ENCODE measurements at regions not wholly inside any gene's neighbourhood (a gene's known extent, or its start where the extent isn't known, plus 50 kb on each side); places are given as distances from the start of the nearest gene placed in this dataset.

DNA sequence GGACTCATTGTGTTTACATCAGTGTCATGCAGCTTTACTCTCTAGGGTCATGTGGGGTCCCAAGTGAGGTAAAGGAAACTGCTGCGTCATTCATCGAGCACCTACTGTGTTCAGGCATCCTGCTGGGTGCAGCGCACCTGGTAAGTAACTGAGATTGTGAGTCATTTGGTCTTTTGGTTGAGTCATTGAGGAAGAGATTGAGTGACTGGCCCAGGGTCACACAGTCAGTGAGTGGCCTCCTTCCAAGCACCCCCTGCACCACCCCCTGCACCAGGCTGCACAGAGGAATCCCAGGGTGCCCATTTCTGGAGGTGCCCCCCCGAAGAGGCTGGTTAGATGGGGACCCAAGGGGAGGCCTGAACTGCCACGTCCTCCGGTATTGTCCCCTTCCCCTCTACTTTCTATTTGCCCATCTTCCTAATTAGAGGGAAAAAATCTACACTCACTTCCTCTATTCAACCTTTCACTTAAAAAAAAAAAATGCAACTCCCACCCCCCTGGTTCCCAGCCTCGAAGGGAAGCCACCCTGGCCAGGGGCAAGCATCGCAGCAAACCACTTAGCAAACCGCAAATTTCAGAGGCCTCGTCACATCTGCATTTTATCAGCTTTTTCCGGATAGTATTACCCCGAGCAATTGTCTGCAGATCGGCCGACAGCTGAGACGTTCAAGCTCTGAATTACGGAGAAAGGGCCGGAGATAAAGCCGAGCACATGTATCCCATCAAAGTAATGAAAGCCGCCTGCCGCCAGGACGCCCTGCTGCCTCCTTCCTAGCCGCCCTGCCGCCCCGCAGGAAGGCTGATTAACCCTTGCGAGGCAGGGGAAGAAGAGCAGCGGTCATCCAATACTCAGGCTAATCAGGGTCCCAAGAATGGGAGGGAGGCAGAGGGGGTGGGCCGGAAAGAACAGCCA is 96.3 kb upstream of the MSX1 start:
- ATAC-seq (peak; percentile 97), DNase-seq (peak; percentile 46)
- H3K27ac Mint-ChIP-seq = peak overlapping the region; percentile 62
- H3K36me3 Mint-ChIP-seq (ENCODE audit: low read depth) = peaks cover 6% of the 10 kb centered on the region
- peak overlapping the region; percentile 61 for H3K4me3 Mint-ChIP-seq
- peaks cover 3% of the 10 kb centered on the region for H3K27me3 Mint-ChIP-seq
- peaks cover 14% of the 10 kb centered on the region for H3K4me1 Mint-ChIP-seq
- H3K9me3 Mint-ChIP-seq = peaks cover 9% of the 10 kb centered on the region

- H3K27ac Mint-ChIP-seq = no peak overlapping the region
- ATAC-seq (no peak), DNase-seq (no peak)
- peaks cover 6% of the 10 kb centered on the region for H3K36me3 Mint-ChIP-seq (ENCODE audit: low read depth)
- no peak overlapping the region for H3K4me3 Mint-ChIP-seq
- peaks cover 7% of the 10 kb centered on the region for H3K9me3 Mint-ChIP-seq
- peaks cover 14% of the 10 kb centered on the region for H3K4me1 Mint-ChIP-seq
- peaks cover 3% of the 10 kb centered on the region for H3K27me3 Mint-ChIP-seq
Observed at GRCh38 chr4:4762300-4762699, 97.2 kb upstream of the MSX1 start.

DNA sequence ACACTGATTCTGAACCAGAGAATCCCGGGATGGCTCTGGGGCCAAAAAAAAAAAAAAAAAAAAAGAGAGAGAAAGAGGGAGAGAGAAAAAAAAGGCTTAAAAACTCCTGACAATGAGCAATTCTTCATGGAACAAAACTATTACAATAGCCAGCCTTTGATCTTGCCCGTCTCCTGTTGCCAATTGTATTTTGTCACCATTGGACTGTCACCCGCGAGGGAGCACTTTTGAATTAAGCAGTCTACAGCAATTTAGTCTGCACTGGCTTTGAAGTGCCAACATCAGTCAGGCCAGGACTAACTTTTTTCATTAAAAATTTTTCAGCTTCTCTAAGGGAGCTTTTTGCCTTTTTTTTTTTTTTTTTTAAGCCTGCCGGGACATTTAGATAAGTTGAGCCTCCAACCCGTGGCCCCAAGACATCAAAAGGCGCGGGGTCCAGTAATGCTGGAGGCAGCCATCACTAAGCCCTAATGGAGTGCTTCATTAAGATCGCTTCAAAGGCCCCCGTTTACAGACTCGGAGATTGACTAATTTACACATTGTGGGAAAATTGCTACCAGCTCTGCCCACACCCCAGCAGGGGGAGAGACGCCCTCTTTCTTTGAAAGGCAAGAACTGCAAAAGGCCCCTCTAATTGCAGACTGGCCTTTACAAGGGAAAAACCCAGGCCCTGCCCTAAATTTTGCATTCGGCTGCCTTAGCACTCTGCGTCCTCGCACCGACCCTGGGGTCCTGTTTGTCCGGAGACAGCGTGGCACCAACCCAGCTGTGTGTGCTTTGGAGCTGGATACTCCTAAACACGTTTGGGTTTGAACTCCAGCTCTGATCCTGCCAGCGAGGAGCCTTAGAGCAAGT is 98.1 kb upstream of the MSX1 start:
- Mint-ChIP-seq H3K27me3 (peaks cover 3% of the 10 kb centered on the region), H3K36me3 (ENCODE audit: low read depth) (peaks cover 6% of the 10 kb centered on the region), H3K4me1 (peaks cover 14% of the 10 kb centered on the region), H3K4me3 (no peak overlapping the region), H3K9me3 (peaks cover 5% of the 10 kb centered on the region), H3K27ac (no peak overlapping the region)
- ATAC-seq (no peak), DNase-seq (no peak)

GRCh38 chr4:4759883-4760282 is 99.6 kb upstream of the MSX1 start:
- Mint-ChIP-seq H3K4me3 (no peak overlapping the region), H3K27ac (no peak overlapping the region), H3K4me1 (peaks cover 14% of the 10 kb centered on the region), H3K36me3 (ENCODE audit: low read depth) (peaks cover 6% of the 10 kb centered on the region), H3K27me3 (peaks cover 3% of the 10 kb centered on the region), H3K9me3 (peaks cover 5% of the 10 kb centered on the region)
- ATAC-seq (no peak), DNase-seq (no peak)

- Mint-ChIP-seq H3K4me1 (peaks cover 12% of the 10 kb centered on the region), H3K4me3 (no peak overlapping the region), H3K27ac (no peak overlapping the region), H3K9me3 (peaks cover under 1% of the 10 kb centered on the region), H3K27me3 (no peaks in the 10 kb centered on the region), H3K36me3 (ENCODE audit: low read depth) (peaks cover 2% of the 10 kb centered on the region)
- DNase-seq (no peak), ATAC-seq (no peak)
Observed at GRCh38 chr4:4759232-4759631, 100.2 kb upstream of the MSX1 start.

GRCh38 chr4:4758681-4759080 is 100.8 kb upstream of the MSX1 start:
- DNase-seq (no peak), ATAC-seq (no peak)
- Mint-ChIP-seq H3K27me3 (no peaks in the 10 kb centered on the region), H3K4me3 (no peak overlapping the region), H3K27ac (no peak overlapping the region), H3K36me3 (ENCODE audit: low read depth) (no peaks in the 10 kb centered on the region), H3K9me3 (no peaks in the 10 kb centered on the region), H3K4me1 (peaks cover 11% of the 10 kb centered on the region)

- Mint-ChIP-seq H3K4me1 (no peaks in the 10 kb centered on the region), H3K9me3 (no peaks in the 10 kb centered on the region), H3K36me3 (ENCODE audit: low read depth) (no peaks in the 10 kb centered on the region), H3K27me3 (peaks cover 9% of the 10 kb centered on the region), H3K4me3 (no peak overlapping the region), H3K27ac (no peak overlapping the region)
- DNase-seq (no peak), ATAC-seq (no peak)
Observed at GRCh38 chr4:4755306-4755705, 104.2 kb upstream of the MSX1 start.

DNA sequence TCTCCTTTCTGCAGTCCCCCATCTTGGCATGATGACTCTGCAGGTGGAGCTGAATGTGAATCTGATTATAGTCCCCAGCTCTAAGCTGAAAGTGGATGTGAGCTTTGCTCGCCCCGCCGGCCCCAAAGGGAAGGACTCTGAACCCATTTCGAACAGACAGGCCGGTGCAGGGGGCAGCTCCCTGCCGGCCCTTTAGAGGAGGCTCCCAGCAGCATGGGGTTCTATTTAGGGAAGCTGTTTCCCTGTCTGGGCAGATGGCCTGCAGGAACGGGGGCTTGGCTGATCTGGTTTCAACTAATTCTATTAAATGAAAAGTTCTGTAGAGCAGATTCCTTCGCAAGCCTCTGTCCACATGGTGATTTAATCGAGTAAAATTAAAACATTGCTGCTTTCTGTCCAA is 104.8 kb upstream of the MSX1 start:
- H3K36me3 Mint-ChIP-seq (ENCODE audit: low read depth) = no peaks in the 10 kb centered on the region
- ATAC-seq = no peak
- peaks cover 9% of the 10 kb centered on the region for H3K27me3 Mint-ChIP-seq
- DNase-seq = no peak
- H3K9me3 Mint-ChIP-seq = no peaks in the 10 kb centered on the region
- H3K27ac Mint-ChIP-seq = no peak overlapping the region
- no peak overlapping the region for H3K4me3 Mint-ChIP-seq
- H3K4me1 Mint-ChIP-seq = no peaks in the 10 kb centered on the region

GRCh38 chr4:4753643-4754042 is 105.8 kb upstream of the MSX1 start:
- H3K27ac Mint-ChIP-seq = no peak overlapping the region
- no peak overlapping the region for H3K4me3 Mint-ChIP-seq
- ATAC-seq = no peak
- no peaks in the 10 kb centered on the region for H3K4me1 Mint-ChIP-seq
- no peaks in the 10 kb centered on the region for H3K36me3 Mint-ChIP-seq (ENCODE audit: low read depth)
- no peak for DNase-seq
- no peaks in the 10 kb centered on the region for H3K9me3 Mint-ChIP-seq
- H3K27me3 Mint-ChIP-seq = peaks cover 9% of the 10 kb centered on the region

DNA sequence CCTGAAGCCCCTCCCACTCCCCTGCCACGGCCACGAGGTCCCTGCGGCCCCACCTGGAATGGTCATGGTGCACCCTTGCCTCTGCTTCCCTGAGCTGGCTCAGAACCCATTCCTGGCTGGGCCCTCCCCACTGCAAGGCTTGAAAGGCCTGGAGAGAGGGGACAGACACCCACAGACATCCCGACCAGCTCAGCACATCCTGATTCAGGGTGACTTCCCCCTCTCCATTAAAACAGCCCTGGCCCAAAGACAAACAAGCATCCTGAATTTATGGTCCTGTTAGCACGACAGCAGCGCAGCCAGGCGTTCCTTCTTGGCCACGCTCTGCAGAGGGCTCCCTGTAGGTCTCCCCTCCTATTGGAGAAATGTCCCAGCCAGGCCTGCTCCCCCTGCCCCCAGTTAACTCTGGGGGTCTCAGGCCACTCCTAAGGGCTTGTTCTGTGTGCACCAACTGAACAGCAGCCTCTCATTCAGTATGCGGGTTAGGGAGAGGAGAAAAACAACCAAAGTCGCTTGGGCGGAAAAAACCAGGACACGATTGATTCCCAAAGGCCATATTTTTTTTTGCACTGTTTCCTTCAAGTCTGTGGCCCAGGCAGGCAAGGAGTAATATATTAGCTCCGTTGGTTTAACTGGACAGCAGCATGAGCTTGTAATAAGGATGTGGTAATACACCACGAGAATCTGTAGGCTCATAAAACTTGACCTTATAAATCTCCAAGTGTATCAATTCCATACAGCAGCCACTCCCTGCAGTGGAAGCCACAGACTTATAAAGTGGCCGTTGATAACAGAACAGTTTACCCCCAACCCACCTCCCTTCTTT is 106.7 kb upstream of the MSX1 start:
- H3K4me3 Mint-ChIP-seq = no peak overlapping the region
- no peaks in the 10 kb centered on the region for H3K36me3 Mint-ChIP-seq (ENCODE audit: low read depth)
- no peaks in the 10 kb centered on the region for H3K9me3 Mint-ChIP-seq

DNA sequence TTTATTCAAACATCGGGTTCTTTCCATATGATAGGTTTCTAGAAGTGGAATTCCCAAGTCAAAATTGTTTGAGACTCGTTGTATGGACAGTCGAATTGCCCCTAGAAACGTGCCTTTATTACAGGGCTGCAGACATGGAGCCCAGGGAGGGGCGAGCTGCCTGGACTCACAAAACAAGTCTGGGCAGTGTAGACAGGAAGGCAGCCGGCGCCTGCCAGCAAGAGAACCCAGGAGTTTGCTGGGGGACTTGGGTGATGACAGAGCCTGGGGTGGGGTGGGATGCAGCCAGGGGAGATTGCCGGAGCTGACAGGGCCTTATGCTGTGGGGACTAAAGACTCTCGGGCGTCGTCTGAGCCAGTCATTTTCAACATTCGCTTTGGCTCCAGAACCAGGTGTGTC is 107.4 kb upstream of the MSX1 start:
- H3K27me3 Mint-ChIP-seq = peaks cover 9% of the 10 kb centered on the region
- no peak for DNase-seq

More for the DNA sequence above, 106.7 kb upstream of the MSX1 start:
- H3K4me1 Mint-ChIP-seq = no peaks in the 10 kb centered on the region
- ATAC-seq (no peak), DNase-seq (no peak)
- H3K27me3 Mint-ChIP-seq = peaks cover 9% of the 10 kb centered on the region
- no peak overlapping the region for H3K27ac Mint-ChIP-seq

DNA sequence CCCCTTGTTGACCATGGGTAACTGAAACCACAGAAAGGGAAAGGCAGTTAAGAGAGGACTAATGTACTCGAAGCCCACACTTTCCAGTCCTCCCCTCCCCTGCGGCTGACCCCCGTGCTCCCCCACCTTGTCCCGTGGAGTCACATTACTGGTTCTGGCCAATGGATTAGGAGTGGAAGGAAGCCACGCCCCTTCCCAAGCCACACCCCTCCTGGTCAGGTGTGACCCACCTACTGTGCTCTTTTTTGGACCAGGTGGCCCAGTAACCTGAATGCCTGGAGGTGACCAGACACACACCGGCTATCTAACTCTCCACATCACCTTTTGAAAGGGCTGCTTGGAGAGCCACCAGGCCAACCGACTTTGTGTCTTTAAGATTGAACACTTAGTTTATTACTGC is 109.3 kb upstream of the MSX1 start:
- DNase-seq (no peak), ATAC-seq (no peak)
- no peak overlapping the region for H3K27ac Mint-ChIP-seq
- H3K9me3 Mint-ChIP-seq = peaks cover 19% of the 10 kb centered on the region
- H3K36me3 Mint-ChIP-seq (ENCODE audit: low read depth) = no peaks in the 10 kb centered on the region
- H3K27me3 Mint-ChIP-seq = peaks cover 9% of the 10 kb centered on the region
- no peaks in the 10 kb centered on the region for H3K4me1 Mint-ChIP-seq
- no peak overlapping the region for H3K4me3 Mint-ChIP-seq

More for the DNA sequence above, 107.4 kb upstream of the MSX1 start:
- no peak overlapping the region for H3K4me3 Mint-ChIP-seq
- no peaks in the 10 kb centered on the region for H3K36me3 Mint-ChIP-seq (ENCODE audit: low read depth)
- H3K4me1 Mint-ChIP-seq = no peaks in the 10 kb centered on the region
- peaks cover 4% of the 10 kb centered on the region for H3K9me3 Mint-ChIP-seq
- H3K27ac Mint-ChIP-seq = no peak overlapping the region
- no peak for ATAC-seq

DNA sequence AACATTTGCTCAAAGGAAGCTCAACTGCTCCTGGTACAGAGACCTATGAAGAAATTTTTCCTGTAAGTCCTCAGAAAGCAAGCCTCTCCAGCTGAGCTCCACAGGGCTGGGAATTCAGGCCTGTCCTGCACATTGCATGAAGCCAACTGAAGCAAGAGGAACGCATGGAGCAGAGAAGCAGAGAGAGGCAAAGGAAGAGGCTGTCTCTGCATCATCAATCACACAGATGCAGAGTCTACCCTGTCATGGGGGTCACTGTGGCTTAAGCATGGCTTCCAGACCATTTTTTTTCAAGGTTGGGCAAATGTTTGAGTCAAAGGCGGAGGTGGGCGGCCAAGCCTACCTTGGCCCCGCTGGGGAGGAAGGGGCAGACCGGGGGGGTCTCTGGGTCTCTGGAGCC is 110.3 kb upstream of the MSX1 start:
- peaks cover 29% of the 10 kb centered on the region for H3K9me3 Mint-ChIP-seq

DNA sequence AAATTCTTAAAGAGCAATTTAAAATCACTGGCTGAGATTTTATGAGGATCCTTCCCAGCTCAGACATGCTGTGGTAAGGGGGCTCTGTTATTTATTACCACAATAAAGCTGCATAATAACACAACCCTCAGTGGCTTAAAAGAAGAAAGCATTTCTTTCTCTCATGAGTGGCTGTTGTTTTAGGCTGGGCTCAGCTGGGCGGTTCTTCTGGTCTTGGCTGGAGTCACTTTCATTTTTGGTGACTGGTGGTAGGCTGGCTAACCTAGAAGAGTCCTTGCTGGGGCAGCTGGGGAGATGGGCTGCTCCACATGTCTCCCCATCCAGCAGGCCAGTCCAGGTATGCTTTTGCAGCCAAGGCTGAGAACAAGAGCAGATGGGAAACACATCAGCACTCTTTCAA is 113.0 kb upstream of the MSX1 start:
- no peaks in the 10 kb centered on the region for H3K36me3 Mint-ChIP-seq (ENCODE audit: low read depth)
- H3K4me3 Mint-ChIP-seq = no peak overlapping the region
- DNase-seq (no peak), ATAC-seq (no peak)
- no peak overlapping the region for H3K27ac Mint-ChIP-seq
- no peaks in the 10 kb centered on the region for H3K4me1 Mint-ChIP-seq
- no peaks in the 10 kb centered on the region for H3K27me3 Mint-ChIP-seq
- peaks cover 29% of the 10 kb centered on the region for H3K9me3 Mint-ChIP-seq

More for the DNA sequence above, 110.3 kb upstream of the MSX1 start:
- no peak overlapping the region for H3K4me3 Mint-ChIP-seq
- H3K4me1 Mint-ChIP-seq = no peaks in the 10 kb centered on the region
- no peak for ATAC-seq
- no peak overlapping the region for H3K27ac Mint-ChIP-seq
- H3K27me3 Mint-ChIP-seq = peaks cover 9% of the 10 kb centered on the region
- no peak for DNase-seq
- no peaks in the 10 kb centered on the region for H3K36me3 Mint-ChIP-seq (ENCODE audit: low read depth)
